Upper lobe of left lung (tissue), 6 donors: ENCODE measurements at regions not wholly inside any gene's neighbourhood (a gene's known extent, or its start where the extent isn't known, plus 50 kb on each side); places are given as distances from the start of the nearest gene placed in this dataset.

ENCODE experiments used
- ATAC-seq, 2 donors: fragments of 200-7000 bp; cut with Tn5 transposase; one replicate each; pipeline ENCODE4 v1.9.1; 2022; ENCODE audit warnings: mild to moderate bottlenecking in 2 of 2, moderate library complexity in 2 of 2; ENCODE audit not compliant: low FRiP score in 2 of 2
- DNase-seq, 2 donors: peaks; one replicate each; pipeline ENCODE4 v3.0.0-alpha.2; 2019 to 2020
- H3K27ac ChIP-seq, 4 donors: fragments of 200-600 bp; sonication (generic); one replicate each; pipeline ENCODE4 v1.5.1; 2016 to 2019
- H3K27me3 ChIP-seq, 4 donors: fragments of 200-600 bp; sonication (generic); one replicate each; pipeline ENCODE4 v1.5.1; 2017 to 2019
- H3K36me3 ChIP-seq, 4 donors: fragments of 200-600 bp; sonication (generic); one replicate each; pipeline ENCODE4 v1.5.1; 2016 to 2019
- H3K4me1 ChIP-seq, 4 donors: fragments of 200-600 bp; sonication (generic); one replicate each; pipeline ENCODE4 v1.5.1; 2018 to 2019
- H3K4me3 ChIP-seq, 4 donors: fragments of 200-600 bp; sonication (generic); one replicate each; pipeline ENCODE4 v1.5.1; 2017 to 2019; ENCODE audit warnings: mild to moderate bottlenecking in 2 of 4, moderate library complexity in 1 of 4
- H3K9me3 ChIP-seq, 4 donors: fragments of 200-600 bp; sonication (generic); one replicate each; pipeline ENCODE4 v1.5.1; 2018 to 2019
- CTCF ChIP-seq, 6 experiments: fragments of 450-650 bp in 4 of 6; fragments of 200-600 bp in 2 of 6; sonication (generic) in 2 of 6; IDR thresholded peaks; one replicate each; pipeline ENCODE4 v1.5.1; 2016 to 2019; ENCODE audit warnings: antibody characterized with exemption in 6 of 6
- EP300 ChIP-seq, 4 donors: sonication (generic); formaldehyde crosslinking; IDR thresholded peaks; one replicate each; pipeline ENCODE4 v1.5.1; 2017; ENCODE audit warnings: antibody characterized with exemption in 4 of 4, control low read depth in 2 of 4
- POLR2A ChIP-seq, 4 donors: fragments of 450-650 bp; IDR thresholded peaks; one replicate each; pipeline ENCODE4 v1.5.1; 2016 to 2017; ENCODE audit warnings: antibody characterized with exemption in 4 of 4, mild to moderate bottlenecking in 2 of 4
- POLR2AphosphoS5 ChIP-seq, 2 donors: sonication (generic); formaldehyde crosslinking; IDR thresholded peaks; one replicate each; pipeline ENCODE4 v1.5.1; 2017; ENCODE audit warnings: antibody characterized with exemption in 2 of 2
- WGBS, 2 donors: methylation state at CpG; one replicate each; pipeline ENCODE4 v1.1.5; 2017 to 2018; 5-methylcytosine and 5-hydroxymethylcytosine counted together
- donor health status: DM: no; HTN: no; CAD: no; lungs with moderate emphysema.
- donor health status: DM: no; HTN: yes; CAD: no; lungs with severe emphysema.

GRCh38 chr11:127118811-127119210 is 118.2 kb upstream of the KIRREL3 start:
- no peak for ATAC-seq
- 71 to 83% methylated on average over 9 of the region's 9 CpGs for WGBS, 2 donors

GRCh38 chr11:127117231-127117739 is 116.7 kb upstream of the KIRREL3 start:
- 50 to 77% methylated on average over 4 of the region's 4 CpGs for WGBS, 2 donors
- no peak for ATAC-seq

More at GRCh38 chr11:127118811-127119210, 118.2 kb upstream of the KIRREL3 start:
- DNase-seq = no peak
- Histone ChIP-seq H3K9me3 (no peaks in the 10 kb centered on the region), H3K4me3 (no peak overlapping the region), H3K36me3 (no peaks in the 10 kb centered on the region), H3K27ac (no peak overlapping the region), H3K27me3 (no peaks in the 10 kb centered on the region), H3K4me1 (no peaks in the 10 kb centered on the region)
- TF ChIP-seq POLR2A (IDR thresholded peaks at IDR 0.05) (no peak), EP300 (IDR thresholded peaks at IDR 0.05) (no peak), POLR2AphosphoS5 (IDR thresholded peaks at IDR 0.05) (no peak), CTCF (IDR thresholded peaks at IDR 0.05) (no peak)

GRCh38 chr11:127115844-127116243 is 115.3 kb upstream of the KIRREL3 start:
- no peak for ATAC-seq
- no peaks in the 10 kb centered on the region for H3K36me3 ChIP-seq
- DNase-seq = peak in 1 of 2 donors; percentile 56
- TF ChIP-seq CTCF (IDR thresholded peaks at IDR 0.05) (no peak), EP300 (IDR thresholded peaks at IDR 0.05) (no peak), POLR2AphosphoS5 (IDR thresholded peaks at IDR 0.05) (no peak), POLR2A (IDR thresholded peaks at IDR 0.05) (no peak)
- H3K27me3 ChIP-seq = no peaks in the 10 kb centered on the region
- H3K4me1 ChIP-seq = no peaks in the 10 kb centered on the region
- WGBS, 2 donors = 95 to 96% methylated on average over 13 to 17 of the region's 17 CpGs
- H3K9me3 ChIP-seq = no peaks in the 10 kb centered on the region
- H3K4me3 ChIP-seq = no peak overlapping the region
- no peak overlapping the region for H3K27ac ChIP-seq

More at GRCh38 chr11:127117231-127117739, 116.7 kb upstream of the KIRREL3 start:
- no peaks in the 10 kb centered on the region for H3K36me3 ChIP-seq
- DNase-seq = no peak
- no peaks in the 10 kb centered on the region for H3K27me3 ChIP-seq
- no peak for TF ChIP-seq POLR2A (IDR thresholded peaks at IDR 0.05)
- H3K4me3 ChIP-seq = no peak overlapping the region
- no peaks in the 10 kb centered on the region for H3K4me1 ChIP-seq
- H3K9me3 ChIP-seq = no peaks in the 10 kb centered on the region
- H3K27ac ChIP-seq = no peak overlapping the region

- H3K36me3 ChIP-seq = no peaks in the 10 kb centered on the region
- H3K27ac ChIP-seq = no peak overlapping the region
- H3K27me3 ChIP-seq = no peaks in the 10 kb centered on the region
- no peaks in the 10 kb centered on the region for H3K4me1 ChIP-seq
- H3K9me3 ChIP-seq = no peaks in the 10 kb centered on the region
- TF ChIP-seq EP300 (IDR thresholded peaks at IDR 0.05) (no peak), CTCF (IDR thresholded peaks at IDR 0.05) (no peak), POLR2A (IDR thresholded peaks at IDR 0.05) (no peak), POLR2AphosphoS5 (IDR thresholded peaks at IDR 0.05) (no peak)
- no peak overlapping the region for H3K4me3 ChIP-seq
- no peak for ATAC-seq
- 71 to 74% methylated on average over 5 of the region's 5 CpGs for WGBS, 2 donors
- no peak for DNase-seq
These were observed 113.5 kb upstream of the KIRREL3 start for GRCh38 chr11:127114035-127114434.

- Histone ChIP-seq H3K4me1 (no peaks in the 10 kb centered on the region), H3K9me3 (no peaks in the 10 kb centered on the region), H3K36me3 (no peaks in the 10 kb centered on the region), H3K4me3 (no peak overlapping the region), H3K27ac (no peak overlapping the region), H3K27me3 (no peaks in the 10 kb centered on the region)
- peak in 1 of 2 donors; percentile 34 for ATAC-seq
- no peak for TF ChIP-seq POLR2A (IDR thresholded peaks at IDR 0.05)
- TF ChIP-seq EP300 (IDR thresholded peaks at IDR 0.05) = no peak
- TF ChIP-seq POLR2AphosphoS5 (IDR thresholded peaks at IDR 0.05) = no peak
- no peak for TF ChIP-seq CTCF (IDR thresholded peaks at IDR 0.05)
- 25 to 26% methylated on average over 6 of the region's 6 CpGs for WGBS, 2 donors
- DNase-seq = no peak
These were observed 110.0 kb upstream of the KIRREL3 start for GRCh38 chr11:127110542-127110941.
